NCI-H1930 (cell line): ENCODE measurements at regions not wholly inside any gene's neighbourhood (a gene's known extent, or its start where the extent isn't known, plus 50 kb on each side); places are given as distances from the start of the nearest gene placed in this dataset.

ENCODE experiments used
- DNase-seq, 2 experiments: peaks; one replicate each; lab custom pipeline; 2025; lab: John Stamatoyannopoulos, UW

DNA sequence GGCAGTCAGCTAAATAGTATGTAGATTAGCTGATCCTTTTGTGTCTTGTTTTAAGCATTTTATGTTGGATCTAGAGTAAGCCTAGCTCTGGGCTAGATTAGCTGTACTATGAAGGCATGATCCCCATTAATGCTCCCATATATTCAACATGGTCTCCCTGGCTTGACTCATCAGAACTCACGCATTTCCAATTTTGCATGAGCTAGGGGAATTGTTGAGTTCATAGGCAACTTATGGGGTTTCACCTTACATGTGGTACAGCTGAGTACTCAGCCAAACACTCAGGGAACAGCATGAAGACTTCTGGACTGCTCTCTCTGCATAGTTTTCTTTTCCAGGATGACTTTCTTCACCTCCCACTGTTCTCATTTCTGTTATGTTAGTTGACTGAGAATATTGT lies 248.2 kb downstream of the TMX3 start:
- no peak for DNase-seq

DNA sequence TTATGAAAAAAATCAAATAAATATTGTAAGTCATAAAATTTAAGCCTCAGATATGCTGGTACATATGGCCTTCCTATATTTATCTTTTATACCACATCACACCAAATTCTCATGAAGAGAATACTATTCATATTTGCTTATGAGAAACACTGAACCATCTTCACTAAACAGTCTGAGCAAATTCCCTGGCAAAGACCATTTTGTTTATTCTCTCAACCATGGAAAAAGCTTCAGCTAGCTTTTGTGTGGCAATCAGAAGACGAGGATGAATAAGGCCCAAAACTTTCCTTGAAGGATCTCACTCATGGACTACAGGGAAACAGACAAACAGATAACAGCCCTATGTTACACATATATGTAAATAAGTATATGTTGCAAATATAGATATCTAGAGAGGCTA lies 252.1 kb downstream of the TMX3 start:
- DNase-seq = no peak

DNA sequence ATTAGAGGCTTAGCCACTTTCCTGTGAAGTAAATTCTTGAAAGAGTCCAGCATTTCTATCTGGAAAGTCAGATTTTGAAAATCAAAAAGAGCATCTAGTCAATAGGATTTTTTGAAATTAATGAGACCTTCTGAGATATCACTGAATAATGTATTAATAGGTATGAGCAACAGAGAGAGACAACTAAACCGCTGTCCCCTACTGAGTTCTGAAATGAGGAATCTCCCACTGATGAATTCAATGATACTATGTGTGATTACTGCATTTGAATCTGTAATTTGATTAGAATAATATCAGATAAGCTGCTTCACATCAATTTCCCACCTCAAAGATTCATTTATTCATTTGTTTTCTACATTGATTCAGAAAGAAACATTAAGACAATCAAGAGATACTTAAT lies 252.8 kb downstream of the TMX3 start:
- DNase-seq = no peak

DNA sequence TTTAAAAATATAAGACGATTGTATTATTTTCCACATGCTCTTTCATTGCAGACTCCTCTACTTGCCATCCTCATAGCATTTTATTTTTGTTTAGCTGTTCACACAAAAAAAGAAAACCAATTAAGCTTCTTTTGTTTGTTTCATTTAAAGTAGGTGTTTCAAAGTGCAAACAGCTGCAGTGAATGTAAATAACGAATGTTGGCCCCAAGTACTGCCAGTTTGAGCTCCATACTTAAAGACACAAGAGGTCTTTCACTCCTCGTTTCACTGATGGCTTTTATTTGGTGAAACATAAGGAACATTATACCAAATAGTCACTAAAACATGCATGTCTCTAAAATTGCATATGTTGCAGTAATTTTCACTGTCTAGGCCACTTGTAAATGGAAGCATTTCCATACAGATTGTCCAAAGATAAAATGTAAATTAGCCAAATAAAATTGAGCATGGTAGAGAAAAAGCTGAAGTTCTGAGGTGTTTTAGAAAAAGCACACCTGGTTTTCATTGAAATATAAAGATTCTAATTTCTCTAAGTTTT lies 253.4 kb downstream of the TMX3 start:
- DNase-seq = no peak

DNA sequence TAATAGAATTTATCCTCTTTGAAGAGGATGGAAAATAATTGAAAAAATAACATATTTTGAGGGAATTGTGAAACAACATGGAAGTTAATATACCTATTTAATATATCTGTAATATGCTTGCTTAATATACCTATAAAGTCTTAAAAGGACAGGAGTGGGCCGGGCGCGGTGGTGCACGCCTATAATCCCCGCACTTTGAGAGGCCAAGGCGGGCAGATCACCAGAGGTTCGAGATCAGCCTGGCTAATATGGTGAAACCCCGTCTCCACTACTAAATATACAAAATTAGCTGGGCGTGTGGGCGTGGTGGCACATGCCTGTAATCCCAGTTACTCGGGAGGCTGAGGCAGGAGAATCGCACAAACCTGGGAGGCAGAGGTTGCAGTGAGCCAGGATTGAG lies 254.9 kb downstream of the TMX3 start:
- DNase-seq = no peak

DNA sequence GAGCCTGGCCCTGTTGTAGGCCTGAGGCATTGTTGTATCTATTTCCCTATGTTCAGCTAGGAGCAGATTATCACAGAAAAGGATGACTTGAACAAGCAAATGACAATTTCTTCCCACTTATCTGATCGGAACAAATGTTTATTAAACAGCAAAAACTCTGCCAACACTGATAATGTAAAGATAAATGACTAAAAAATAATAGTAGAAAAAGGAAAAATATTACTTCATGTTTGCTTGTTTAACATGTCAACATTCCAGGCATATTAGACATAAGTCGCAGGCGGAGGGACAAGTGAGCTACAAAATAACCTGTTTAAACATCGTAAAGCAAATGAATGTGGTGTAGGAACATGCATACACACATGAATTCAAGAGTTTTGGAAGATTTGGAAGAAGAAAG lies 257.9 kb downstream of the TMX3 start:
- no peak for DNase-seq

DNA sequence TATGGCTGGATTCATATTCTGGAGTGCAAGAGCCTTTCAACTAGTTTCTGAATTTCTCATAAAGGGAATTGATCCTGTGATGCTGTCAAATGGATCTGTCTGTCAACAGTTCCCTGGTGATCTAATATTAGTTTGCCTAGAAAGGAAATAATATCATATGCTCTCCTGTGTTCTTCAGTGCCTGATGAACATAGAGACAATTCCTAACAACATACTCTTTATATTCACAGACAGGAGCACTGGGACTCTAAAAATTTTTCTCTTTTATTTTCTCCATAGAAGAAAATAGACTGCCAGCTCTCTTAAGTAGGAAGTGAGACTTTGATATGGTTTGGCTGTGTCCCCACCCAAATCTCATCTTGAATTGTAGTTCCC lies 259.7 kb downstream of the TMX3 start:
- no peak for DNase-seq

DNA sequence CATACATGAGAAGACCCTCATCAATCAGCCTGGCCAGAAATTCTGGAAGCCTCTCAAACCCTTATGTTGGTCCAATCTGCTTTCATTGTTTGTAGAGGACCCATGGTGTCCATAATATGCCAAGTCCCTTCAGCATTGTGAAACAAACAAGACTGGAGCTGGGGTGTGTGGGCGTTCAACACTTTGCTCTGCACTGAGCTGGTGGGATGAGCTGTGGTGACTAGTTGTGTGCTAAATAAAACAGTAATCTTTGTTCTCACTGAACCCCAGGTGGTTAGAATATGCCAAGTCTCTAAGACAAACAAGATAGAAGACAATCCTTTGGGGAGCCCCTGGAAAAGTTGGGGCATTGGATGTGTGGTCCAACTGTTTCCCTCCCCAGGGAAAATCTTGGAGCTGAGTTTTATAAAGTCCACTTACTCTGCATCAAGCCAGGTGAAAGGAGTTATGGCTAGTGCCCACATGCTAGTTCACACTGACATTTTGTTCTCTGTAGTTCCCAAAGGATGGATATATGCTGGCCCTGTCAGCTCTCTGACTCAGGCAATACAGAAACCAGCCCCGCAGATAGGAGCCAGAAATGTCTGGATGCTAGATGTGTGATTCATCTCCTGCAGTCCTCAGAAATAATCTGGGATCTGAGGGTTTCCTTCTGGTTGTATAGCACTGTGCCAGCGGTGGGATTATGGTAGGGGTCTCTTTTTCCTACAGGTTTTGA lies 260.2 kb downstream of the TMX3 start:
- DNase-seq = no peak

DNA sequence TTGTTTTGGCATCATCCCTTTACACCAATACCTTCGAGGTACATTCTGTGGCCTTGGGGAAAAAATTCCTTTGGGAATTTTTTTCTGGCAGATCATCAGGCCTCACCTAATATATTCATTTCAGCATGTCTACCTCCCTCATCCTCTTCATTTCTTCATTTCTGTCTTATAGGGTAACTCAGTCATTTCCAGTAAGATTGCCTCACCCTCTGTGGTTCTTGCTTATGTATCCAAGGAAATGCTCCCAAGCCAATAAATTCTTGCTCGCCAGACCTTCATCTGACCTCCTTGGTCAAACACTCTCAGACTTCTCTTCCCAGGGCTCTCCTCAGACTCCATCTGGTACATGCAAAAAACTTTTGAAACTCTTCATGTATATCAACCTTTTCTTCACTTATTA lies 265.6 kb downstream of the TMX3 start:
- DNase-seq = no peak

DNA sequence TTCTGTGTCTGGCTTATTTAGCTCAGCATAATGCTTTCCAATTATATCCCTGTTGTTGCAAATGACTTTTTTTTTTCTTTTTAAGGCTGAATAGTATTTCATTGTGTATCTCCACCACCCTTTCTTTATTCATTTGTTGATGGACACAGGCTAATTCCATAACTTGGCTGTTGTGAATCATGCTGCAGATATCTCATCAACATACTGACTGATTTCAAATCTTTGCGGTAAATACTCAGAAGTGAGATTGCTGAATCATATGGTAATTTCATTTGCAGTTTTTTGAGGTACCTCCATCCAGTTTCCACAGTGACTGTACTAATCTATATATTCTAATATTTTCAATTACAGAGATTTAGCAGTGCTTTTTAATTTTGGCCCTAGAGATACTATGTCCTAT lies 266.2 kb downstream of the TMX3 start:
- DNase-seq = no peak

DNA sequence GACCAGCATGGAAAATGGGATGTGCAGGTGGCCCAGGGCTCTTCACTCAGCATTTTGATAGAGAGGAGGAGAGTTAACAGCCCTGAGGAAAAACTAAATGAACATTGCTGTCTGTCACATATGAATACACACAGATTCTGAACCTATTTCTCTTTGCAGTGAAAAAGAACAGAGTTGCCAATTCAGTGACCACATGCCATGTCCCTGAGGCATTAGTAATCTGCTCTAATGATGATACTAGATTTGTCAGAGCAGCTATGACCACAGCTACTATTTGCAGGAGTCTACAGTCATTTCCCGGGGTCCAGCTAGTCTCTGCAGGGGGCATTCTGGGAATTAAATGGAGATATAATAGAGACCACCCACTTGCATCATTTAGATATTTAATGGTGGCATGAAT lies 267.6 kb downstream of the TMX3 start:
- no peak for DNase-seq

DNA sequence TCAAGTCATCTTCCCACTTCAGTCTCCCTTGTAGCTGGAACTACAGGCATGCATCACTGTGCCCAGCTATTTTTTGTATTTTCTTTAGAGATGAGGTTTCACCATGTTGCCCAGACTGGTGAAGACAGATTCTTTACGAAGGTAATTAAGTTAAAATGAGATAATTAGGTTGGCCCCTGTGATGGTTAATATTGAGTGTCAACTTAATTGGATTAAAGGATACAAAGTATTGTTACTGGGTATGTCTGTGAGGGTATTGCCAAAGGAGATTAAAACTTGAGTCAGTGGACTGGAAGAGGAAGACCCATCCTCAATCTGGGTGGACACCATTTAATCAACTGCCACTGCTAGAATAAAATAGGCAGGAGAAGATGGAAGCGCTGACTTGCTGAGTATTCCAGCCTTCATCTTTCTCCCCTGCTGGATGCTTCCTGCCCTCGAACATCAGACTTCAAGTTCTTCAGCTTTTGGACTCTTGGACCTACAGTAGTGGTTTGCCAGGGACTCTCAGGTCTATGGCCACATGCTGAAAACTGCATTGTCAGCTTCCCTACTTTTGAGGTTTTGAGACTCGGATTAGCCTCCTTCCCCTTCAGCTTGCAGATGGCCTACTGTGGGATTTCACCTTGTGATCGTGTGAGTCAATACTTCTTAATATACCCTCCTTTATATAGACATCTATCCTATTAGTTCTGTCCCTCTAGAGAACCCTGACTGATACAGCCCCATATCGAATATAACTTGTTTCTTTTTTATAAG lies 269.1 kb downstream of the TMX3 start:
- no peak for DNase-seq

DNA sequence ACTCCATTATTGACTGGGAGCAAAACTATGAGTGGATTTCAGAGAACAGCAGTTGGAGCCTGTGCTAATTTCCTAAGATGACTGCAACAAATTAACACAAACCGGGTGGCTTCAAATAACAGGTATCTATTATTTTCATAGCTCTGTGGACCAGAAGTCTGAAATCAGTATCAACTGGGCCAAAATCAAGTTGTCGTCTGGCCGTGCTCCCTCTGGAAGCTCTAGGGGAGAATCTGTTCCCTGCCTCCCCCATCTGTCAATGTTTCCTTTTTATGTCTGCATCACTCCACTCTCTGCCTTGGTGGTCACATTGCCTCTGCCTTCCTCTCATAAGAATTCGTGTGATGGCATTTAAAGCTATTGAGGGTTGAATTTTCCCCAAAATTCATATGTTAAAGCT lies 269.8 kb downstream of the TMX3 start:
- DNase-seq = no peak

DNA sequence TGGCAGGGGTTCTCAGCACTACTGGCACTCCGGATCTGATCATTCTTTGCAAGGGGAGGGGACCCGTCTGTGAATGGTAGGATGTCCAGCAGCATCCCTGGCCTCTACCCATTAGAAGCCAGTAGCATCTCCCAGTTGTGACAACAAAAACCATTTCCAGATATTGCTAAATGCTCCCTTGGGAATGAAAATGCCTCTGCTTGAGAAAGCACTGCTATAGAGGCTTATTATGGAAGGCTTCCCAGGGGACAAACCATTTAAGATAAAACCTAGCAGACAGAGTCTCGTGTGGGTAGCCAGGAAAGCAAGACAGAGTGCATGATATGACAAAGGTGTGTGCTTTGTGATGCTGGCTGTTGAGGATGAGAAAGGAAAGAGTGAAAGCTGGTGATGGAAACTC lies 273.7 kb downstream of the TMX3 start:
- no peak for DNase-seq

DNA sequence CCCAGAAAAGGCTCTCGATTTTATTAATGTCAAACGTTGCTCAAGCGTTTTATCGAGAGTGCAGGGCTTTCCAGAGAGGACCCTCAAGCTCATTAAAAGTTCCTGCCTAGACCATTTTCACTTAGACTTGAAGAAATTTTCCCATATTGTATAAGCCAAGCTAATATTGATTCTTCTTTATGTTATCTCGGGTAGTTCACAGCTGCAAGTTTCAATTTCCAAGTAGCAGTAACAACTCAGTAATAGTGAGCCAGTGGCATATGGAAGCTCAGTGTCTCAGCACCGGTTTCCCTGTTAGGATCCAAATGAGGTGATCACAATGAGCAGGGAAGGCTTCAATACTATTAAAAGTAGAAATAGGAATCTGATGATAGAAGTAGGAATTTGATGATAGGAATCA lies 274.5 kb downstream of the TMX3 start:
- no peak for DNase-seq

DNA sequence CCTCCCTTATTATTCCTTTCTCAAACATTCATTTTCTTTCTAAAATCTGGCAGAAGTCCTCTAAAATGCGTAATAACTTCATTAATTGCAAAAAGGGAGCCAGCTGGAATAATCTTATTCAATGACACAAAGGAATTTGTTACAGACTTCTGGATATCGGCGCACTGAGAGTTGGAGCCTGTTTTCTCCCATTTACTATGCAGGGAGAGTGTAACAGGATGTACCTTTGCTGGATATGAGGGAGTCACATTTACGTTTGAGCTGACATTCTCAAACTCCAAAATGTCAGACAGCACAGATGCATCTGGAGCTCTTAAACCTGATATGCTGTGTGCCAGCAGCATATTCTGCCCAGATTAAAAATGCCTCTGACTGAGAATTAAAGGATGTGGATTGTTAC lies 275.3 kb downstream of the TMX3 start:
- no peak for DNase-seq

DNA sequence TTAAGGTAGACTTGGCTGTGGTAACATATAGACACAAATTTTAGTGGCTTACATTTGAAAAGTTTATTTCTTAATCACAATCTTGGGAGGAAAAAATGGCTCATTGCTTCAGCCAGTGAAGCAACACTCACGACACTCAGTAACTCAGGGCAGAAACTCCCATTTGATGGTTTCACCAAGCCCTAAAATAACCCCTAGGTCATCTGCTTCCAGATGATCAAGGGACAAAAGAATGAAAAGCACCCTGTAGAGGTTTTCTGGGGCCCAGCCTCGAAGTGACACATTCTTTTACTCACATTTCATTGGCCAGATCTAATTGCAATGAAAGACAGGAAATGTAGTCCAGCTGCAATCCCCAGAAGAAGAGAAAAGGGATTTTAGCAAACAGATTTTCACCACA lies 275.9 kb downstream of the TMX3 start:
- DNase-seq = no peak

DNA sequence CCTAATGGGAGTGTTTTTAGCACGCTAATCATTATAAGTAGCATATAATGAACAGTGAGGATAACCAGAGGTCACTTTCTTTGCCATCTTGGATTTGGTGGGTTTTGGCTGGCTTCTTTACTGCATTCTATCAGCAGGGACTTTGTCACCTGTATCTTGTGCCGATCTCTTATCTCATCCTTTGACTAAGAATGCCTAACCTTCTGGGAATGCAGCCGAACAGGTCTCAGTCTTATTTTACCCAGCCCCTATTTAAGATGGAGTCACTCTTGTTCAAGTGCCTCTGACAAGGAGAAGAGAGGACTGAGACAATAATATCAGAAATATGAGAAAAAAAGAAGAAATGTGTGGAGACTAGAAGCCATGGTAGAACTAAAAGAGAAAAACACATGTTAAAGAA lies 276.4 kb downstream of the TMX3 start:
- DNase-seq = no peak

DNA sequence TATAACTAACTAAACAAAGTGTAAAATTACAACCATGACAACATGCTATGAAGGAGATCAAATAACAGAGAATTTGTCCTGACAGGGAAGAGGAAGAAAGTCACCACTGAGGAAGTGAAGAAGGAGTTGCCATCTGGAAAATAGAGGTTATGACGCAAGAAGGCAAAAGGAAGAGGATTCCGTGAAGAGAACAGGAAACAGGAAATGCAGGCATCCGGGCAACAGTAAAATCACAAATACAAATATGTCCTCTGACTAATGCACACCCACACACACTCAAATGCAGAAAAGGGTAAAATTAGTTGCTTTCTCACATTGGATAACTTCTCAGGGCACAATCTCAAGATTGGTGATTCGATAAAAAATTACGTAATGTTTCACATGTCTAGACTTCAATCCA lies 278.4 kb downstream of the TMX3 start:
- no peak for DNase-seq

DNA sequence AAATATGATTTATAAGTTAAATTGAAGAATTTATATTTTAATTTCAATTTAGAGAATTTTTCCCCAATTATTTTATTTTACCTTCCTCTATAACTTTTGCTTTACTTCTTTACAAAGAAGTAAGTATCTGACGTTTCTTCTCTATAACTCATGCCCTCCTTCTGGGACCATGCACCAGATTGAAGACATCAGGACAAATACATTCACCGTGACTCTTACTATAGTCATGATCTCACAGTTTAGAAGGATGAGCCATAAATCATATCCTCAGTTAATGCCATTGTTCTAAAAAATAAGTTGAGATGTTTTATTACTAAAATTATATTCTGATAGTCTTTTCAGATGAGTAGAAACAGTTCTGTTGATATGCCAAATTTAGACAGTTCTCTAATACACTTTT lies 279.3 kb downstream of the TMX3 start:
- no peak for DNase-seq

DNA sequence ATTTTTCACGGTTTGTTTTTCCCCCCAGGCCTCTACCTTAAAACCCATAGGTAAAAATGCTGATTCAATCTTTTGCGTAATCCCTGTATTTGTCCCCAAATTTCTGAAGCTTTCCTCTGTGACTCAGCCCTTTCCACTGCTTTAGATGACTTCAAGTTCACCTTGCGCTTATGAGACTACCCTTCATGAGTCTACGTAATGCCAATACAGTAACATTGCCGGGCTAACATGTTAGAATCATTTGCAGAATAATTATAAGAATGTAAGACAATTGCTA lies 283.0 kb downstream of the TMX3 start:
- DNase-seq = no peak

DNA sequence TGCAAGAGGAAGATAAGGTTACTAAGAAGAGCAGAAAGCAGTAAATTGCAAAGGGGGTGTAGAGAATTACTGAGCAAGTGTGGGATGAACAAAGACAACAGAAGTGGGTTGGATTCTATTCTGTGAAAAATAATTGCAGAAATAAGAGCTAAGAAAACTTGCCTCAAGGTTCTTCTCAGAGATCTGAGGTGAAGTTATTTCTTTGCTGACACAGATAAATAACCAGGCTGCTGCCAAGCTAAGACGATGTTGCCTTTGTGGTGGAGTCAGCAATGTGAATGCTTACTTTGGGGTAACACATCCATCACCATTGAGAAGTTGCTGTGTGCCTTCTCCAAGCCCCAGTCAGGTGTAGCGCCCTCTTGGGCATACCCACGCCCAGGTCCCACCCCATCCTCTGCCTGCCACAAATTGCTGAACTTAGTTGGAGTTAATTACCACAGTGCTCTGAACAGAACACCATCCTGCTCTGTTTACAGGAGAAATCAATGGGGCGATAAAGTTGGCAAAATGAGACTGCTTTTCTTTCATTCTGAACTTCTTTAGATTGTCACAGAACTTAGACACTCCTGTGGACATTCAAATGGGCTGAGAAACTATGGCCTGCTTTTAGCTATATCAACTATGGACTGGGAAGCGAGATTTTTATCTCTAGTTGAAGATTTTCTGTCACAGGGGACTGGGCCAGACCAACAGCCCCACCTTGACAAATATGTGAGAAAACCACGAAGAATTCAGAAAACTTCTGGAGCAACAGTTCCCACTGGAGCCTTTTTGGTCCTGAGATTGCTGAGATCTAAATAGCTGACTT lies 283.6 kb downstream of the TMX3 start:
- DNase-seq = no peak

DNA sequence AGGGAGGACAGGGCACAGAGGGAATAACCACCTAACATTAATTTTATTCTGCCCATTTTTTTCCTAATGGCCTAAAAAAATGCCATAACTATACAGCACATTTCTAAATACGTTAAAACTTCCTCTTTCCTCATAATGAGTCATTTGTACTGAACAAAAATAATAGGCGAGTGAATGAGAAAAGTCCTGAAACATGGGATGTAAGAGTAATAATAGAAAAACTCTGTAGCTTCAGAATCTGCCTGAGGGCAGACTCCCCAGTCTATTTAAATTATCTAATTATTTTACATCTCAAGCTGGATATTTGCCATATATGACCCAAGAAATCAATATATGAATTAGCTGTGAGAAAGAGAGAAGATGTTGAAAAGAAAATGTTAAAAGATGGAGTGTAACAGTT lies 285.1 kb downstream of the TMX3 start:
- no peak for DNase-seq
